GM12878 (cell line): ENCODE measurements at regions not wholly inside any gene's neighbourhood (a gene's known extent, or its start where the extent isn't known, plus 50 kb on each side); places are given as distances from the start of the nearest gene placed in this dataset.

Experiments
- ATAC-seq: fragments of 200-7000 bp; cut with Tn5 transposase; 3 replicates; pipeline ENCODE4 v1.9.1; 2020; ENCODE audit warnings: mild to moderate bottlenecking, moderate library complexity
- BruUV-seq: library from RNA; stranded (reverse); fragments of 400-500 nt; replicated peaks from 2 replicates; lab custom pipeline; 2021; lab: Mats Ljungman, UMichigan
- CTCF ChIA-PET: fragments of 300-600 bp; sonication (Branson Sonifier 250); formaldehyde crosslinking; extraction: SDS; loops from one replicate; lab custom pipeline; 2021; ENCODE audit warnings: inconsistent platforms; lab: Yijun Ruan, JAX
- POLR2A ChIA-PET: fragments of 350-600 bp; formaldehyde crosslinking; extraction: SDS; loops from one replicate; lab custom pipeline; 2021; ENCODE audit warnings: inconsistent platforms; lab: Charles Lee
- RAD21 ChIA-PET: fragments of 300-600 bp; sonication (Branson Sonifier 250); formaldehyde crosslinking; loops from one replicate; lab custom pipeline; 2023; ENCODE audit warnings: antibody characterized with exemption; ENCODE audit not compliant: unreplicated experiment; lab: Charles Lee
- SMC1A ChIA-PET: fragments of 300-600 bp; sonication (Branson Sonifier 250); formaldehyde crosslinking; loops from one replicate; lab custom pipeline; 2023; ENCODE audit not compliant: unreplicated experiment, uncharacterized antibody; lab: Charles Lee
- DNase-seq: peaks from one replicate; pipeline ENCODE4 v3.0.0-alpha.2; 2011; ENCODE audit warnings: low read depth, low spot score
- FAIRE-seq: peaks from 3 replicates; lab custom pipeline; 2011; peaks lifted over from hg19 to GRCh38; lab: Jason Lieb, UNC
- H2AFZ ChIP-seq: 2 replicates; pipeline ENCODE4 v1.6.0; 2011; ENCODE audit warnings: low read depth, low read length, control low read depth; ENCODE audit not compliant: control insufficient read depth
- H3K27ac ChIP-seq: 2 replicates; pipeline ENCODE4 v1.5.1; 2011; ENCODE audit warnings: control low read depth; ENCODE audit not compliant: control insufficient read depth, insufficient read depth
- H3K27me3 ChIP-seq, 2 experiments: replicated peaks in 1 of 2; 2 replicates each; pipeline versions ENCODE4 v1.6.0 to v1.6.1; 2011; ENCODE audit warnings: low read length in 1 of 2; ENCODE audit not compliant: control insufficient read depth in 2 of 2, insufficient read depth in 2 of 2
- H3K36me3 ChIP-seq, 2 experiments: 2 replicates each; pipeline ENCODE4 v1.5.1; 2011; ENCODE audit warnings: low read length in 1 of 2; ENCODE audit not compliant: control insufficient read depth in 2 of 2, insufficient read depth in 2 of 2
- H3K4me1 ChIP-seq: 2 replicates; pipeline ENCODE4 v1.6.1; 2011; ENCODE audit warnings: mild to moderate bottlenecking, low read length, moderate library complexity, mixed read lengths; ENCODE audit not compliant: control insufficient read depth, insufficient read depth
- H3K4me2 ChIP-seq: 2 replicates; pipeline ENCODE4 v1.6.0; 2011; ENCODE audit warnings: control low read depth; ENCODE audit not compliant: control insufficient read depth, insufficient read depth
- H3K4me3 ChIP-seq: fragments of 200-600 bp; sonication (generic); 2 replicates; pipeline ENCODE4 v1.5.1; 2016
- H3K79me2 ChIP-seq: 2 replicates; pipeline ENCODE4 v1.6.0; 2011; ENCODE audit warnings: low read length; ENCODE audit not compliant: control insufficient read depth, insufficient read depth
- H3K9ac ChIP-seq: 2 replicates; pipeline ENCODE4 v1.8.0; 2011; ENCODE audit warnings: low read length, control low read depth, mixed read lengths; ENCODE audit not compliant: control insufficient read depth, insufficient read depth
- H3K9me3 ChIP-seq: replicated peaks from 3 replicates; pipeline ENCODE4 v1.5.1; 2011; ENCODE audit warnings: mild to moderate bottlenecking, low read length; ENCODE audit not compliant: control insufficient read depth, insufficient read depth
- H4K20me1 ChIP-seq: 2 replicates; pipeline ENCODE4 v1.6.0; 2011; ENCODE audit not compliant: control insufficient read depth, insufficient read depth
- ASH2L ChIP-seq: fragments of 300-600, 200-600 bp; sonication (generic); IDR thresholded peaks from 2 replicates; pipeline ENCODE4 v1.6.1; 2017; ENCODE audit warnings: low read depth, mild to moderate bottlenecking, borderline replicate concordance
- CBFB ChIP-seq: IDR thresholded peaks from 2 replicates; pipeline ENCODE4 v1.6.1; 2016; ENCODE audit warnings: antibody characterized with exemption, low read depth
- EGR1 ChIP-seq, 2 experiments: IDR thresholded peaks; 1 replicate in 1 of 2; 2 replicates in 1 of 2; pipeline ENCODE4 v1.6.1; 2011 to 2012; ENCODE audit warnings: low read depth in 2 of 2, low read length in 2 of 2, borderline replicate concordance in 1 of 2, mild to moderate bottlenecking in 1 of 2, moderate library complexity in 1 of 2
- GATAD2B ChIP-seq: fragments of 450-650 bp; conservative IDR thresholded peaks from 2 replicates; pipeline ENCODE4 v1.6.1; 2017; ENCODE audit warnings: low read depth, mild to moderate bottlenecking, moderate library complexity
- HSF1 ChIP-seq: fragments of 150-350 bp; IDR thresholded peaks from 2 replicates; pipeline ENCODE4 v1.6.1; 2014; ENCODE audit warnings: mild to moderate bottlenecking, low read depth, low read length
- JUND ChIP-seq: IDR thresholded peaks from 2 replicates; pipeline ENCODE4 v1.6.1; 2012; ENCODE audit warnings: low read depth, mild to moderate bottlenecking, low read length, improper control_type of control experiment, moderate library complexity
- NFXL1 ChIP-seq: fragments of 450-650 bp; IDR thresholded peaks from 2 replicates; pipeline ENCODE4 v1.6.1; 2017; ENCODE audit warnings: antibody characterized with exemption, mild to moderate bottlenecking, borderline replicate concordance
- NKRF ChIP-seq: fragments of 450-650 bp; conservative IDR thresholded peaks from 2 replicates; pipeline ENCODE4 v1.6.1; 2017; ENCODE audit warnings: mild to moderate bottlenecking, moderate library complexity
- POLR2A ChIP-seq: IDR thresholded peaks from 2 replicates; pipeline ENCODE4 v1.6.1; 2011; ENCODE audit warnings: low read depth, mild to moderate bottlenecking, low read length
- RCOR1 ChIP-seq: conservative IDR thresholded peaks from 2 replicates; pipeline ENCODE4 v1.6.1; 2012; ENCODE audit warnings: low read depth, low read length, improper control_type of control experiment
- TCF3 ChIP-seq: IDR thresholded peaks from 2 replicates; pipeline ENCODE4 v1.6.1; 2012; ENCODE audit warnings: low read depth, mild to moderate bottlenecking, low read length, borderline replicate concordance; ENCODE audit not compliant: insufficient read depth
- ZBTB11 ChIP-seq: fragments of 450-650 bp; formaldehyde crosslinking; IDR thresholded peaks from 2 replicates; pipeline ENCODE4 v1.5.0; 2022; ENCODE audit warnings: mild to moderate bottlenecking, missing genetic modification characterization
- WGBS: methylation state at CpG from one replicate; pipeline ENCODE4 v1.1.6; 2016; ENCODE audit warnings: low lambda C conversion rate; ENCODE audit not compliant: insufficient replicate concordance, insufficient coverage; ENCODE audit errors: missing lambda C conversion rate; 5-methylcytosine and 5-hydroxymethylcytosine counted together
- in situ Hi-C: fragments of 300-500 bp; cut with MboI; formaldehyde crosslinking; loops from 9 replicates; pipeline ENCODE4 v1.14.3; 2018; ENCODE audit warnings: mixed read lengths
- intact Hi-C: fragments of 100-400 bp; cut with micrococcal nuclease; formaldehyde crosslinking; loops from one replicate; pipeline ENCODE4 v1.14.2; 2022; ENCODE audit not compliant: unreplicated experiment

DNA sequence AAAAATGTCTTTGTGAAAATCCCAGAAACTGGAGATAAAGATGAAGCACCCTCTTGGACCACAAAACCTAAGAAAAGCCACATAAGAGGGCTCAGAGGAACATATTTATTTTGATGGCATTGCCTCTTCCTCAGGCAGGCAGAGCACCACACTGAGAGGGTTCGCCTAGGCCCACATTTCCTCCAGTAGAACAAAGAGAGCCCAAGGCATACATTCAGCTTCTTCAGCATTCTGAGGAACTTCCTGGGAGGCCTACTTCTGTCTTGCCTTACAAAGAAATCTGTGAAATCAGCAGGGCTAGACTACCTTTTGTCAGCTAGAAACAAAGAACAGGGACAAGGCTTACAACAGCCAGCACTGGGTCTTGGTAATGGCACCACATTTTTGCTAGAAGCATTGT, 1325.3 kb downstream of the SI start:
- no peak overlapping the region for H3K4me3 ChIP-seq
- H3K4me1 ChIP-seq = no peaks in the 10 kb centered on the region
- no peaks in the 10 kb centered on the region for H3K9me3 ChIP-seq
- H3K4me2 ChIP-seq = no peak overlapping the region
- BruUV-seq = no TSS peak
- 0% methylated on average over 1 of the region's 1 CpG for WGBS
- H3K9ac ChIP-seq = no peak overlapping the region
- no peak for ATAC-seq
- in situ Hi-C loops = no loop called here
- H3K79me2 ChIP-seq = no peaks in the 10 kb centered on the region
- RAD21 ChIA-PET = interaction anchor here (0.7 kb wide), 1 partner anchor 114 kb away, joined by 3 read pairs; no protein-coding TSS in a partner anchor
- no peak overlapping the region for H2AFZ ChIP-seq
- H4K20me1 ChIP-seq = no peaks in the 10 kb centered on the region
- H3K36me3 ChIP-seq = no peaks in the 10 kb centered on the region
- POLR2A ChIA-PET = no interaction called here
- no peak for DNase-seq
- CTCF ChIA-PET = no interaction called here
- SMC1A ChIA-PET = no interaction called here
- intact Hi-C loops = no loop called here
- no peak for FAIRE-seq
- no peak for TF ChIP-seq HSF1
- TF ChIP-seq NFXL1 = no peak
- no peak for TF ChIP-seq CBFB
- no peak for TF ChIP-seq EGR1 (IDR thresholded peaks at IDR 0.05; ENCODE audit: borderline replicate concordance in 1 of 2, low read depth in 2 of 2, low read length in 2 of 2)
- no peak for TF ChIP-seq TCF3
- TF ChIP-seq, all 136 proteins: peak for 0
- Histone ChIP-seq H3K27ac (no peak overlapping the region), H3K27me3 (no peaks in the 10 kb centered on the region)

- intact Hi-C loops = no loop called here
- ChIA-PET POLR2A (no interaction called here), SMC1A (no interaction called here), CTCF (no interaction called here), RAD21 (no interaction called here)
- Histone ChIP-seq H3K27me3 (no peaks in the 10 kb centered on the region), H3K4me2 (no peak overlapping the region), H4K20me1 (no peaks in the 10 kb centered on the region), H3K4me3 (no peak overlapping the region), H3K36me3 (no peaks in the 10 kb centered on the region), H3K79me2 (no peaks in the 10 kb centered on the region), H3K9ac (no peak overlapping the region), H3K27ac (no peak overlapping the region), H3K9me3 (no peaks in the 10 kb centered on the region), H2AFZ (no peak overlapping the region), H3K4me1 (no peaks in the 10 kb centered on the region)
- BruUV-seq = no TSS peak
- DNase-seq (no peak), FAIRE-seq (no peak), ATAC-seq (no peak)
- WGBS = 44% methylated on average over 2 of the region's 2 CpGs
- in situ Hi-C loops = no loop called here
- TF ChIP-seq ASH2L (no peak), GATAD2B (no peak), ZBTB11 (no peak), NKRF (no peak), JUND (no peak), RCOR1 (no peak), POLR2A (no peak)
Measured at GRCh38 chr3:163745204-163745603, 1333.1 kb downstream of the SI start.
